ENCODE measurements at regions not wholly inside any gene's neighbourhood (a gene's known extent, or its start where the extent isn't known, plus 50 kb on each side); places are given as distances from the start of the nearest gene placed in this dataset.

GRCh38 chr4:128583753-128584712 is 225.5 kb upstream of the JADE1 start:
- ATAC-seq (peak; percentile 97 to 99 (median 98)), DNase-seq (peak; percentile 69 to 90)
- no peaks in the 10 kb centered on the region for H3K9me3 ChIP-seq
- H3K4me1 ChIP-seq: peaks cover 14% of the 10 kb centered on the region
- no peak for TF ChIP-seq CTCF (IDR thresholded peaks at IDR 0.05)
- intact Hi-C loops (cut with DNase I): no loop called here
- H3K27me3 ChIP-seq (ENCODE audit: insufficient read depth in 3 of 3, low read length in 2 of 3): no peaks in the 10 kb centered on the region
- H3K4me3 ChIP-seq: no peak overlapping the region
- no peaks in the 10 kb centered on the region for H3K36me3 ChIP-seq (ENCODE audit: insufficient read depth in 1 of 2, low read depth in 1 of 2)
- peak overlapping the region; percentile 82 for H3K27ac ChIP-seq
- 23 to 43% (median 27%) methylated on average over 7 of the region's 7 CpGs for WGBS, 3 donors

- no peak for DNase-seq
- ATAC-seq: no peak
- Histone ChIP-seq H3K4me1 (peaks cover 14% of the 10 kb centered on the region), H3K27ac (no peak overlapping the region), H3K36me3 (ENCODE audit: insufficient read depth in 1 of 2, low read depth in 1 of 2) (no peaks in the 10 kb centered on the region), H3K27me3 (ENCODE audit: insufficient read depth in 3 of 3, low read length in 2 of 3) (no peaks in the 10 kb centered on the region), H3K4me3 (no peak overlapping the region), H3K9me3 (no peaks in the 10 kb centered on the region)
- WGBS, 3 donors: 77 to 87% (median 83%) methylated on average over 1 of the region's 1 CpG
- intact Hi-C loops (cut with DNase I): no loop called here
- no peak for TF ChIP-seq CTCF (IDR thresholded peaks at IDR 0.05)
These were observed 227.1 kb upstream of the JADE1 start for GRCh38 chr4:128582427-128582870.

- H3K4me1 ChIP-seq: peaks cover 7% of the 10 kb centered on the region
- H3K27ac ChIP-seq: no peak overlapping the region
- DNase-seq (no peak), ATAC-seq (no peak)
- no peaks in the 10 kb centered on the region for H3K27me3 ChIP-seq (ENCODE audit: insufficient read depth in 3 of 3, low read length in 2 of 3)
- intact Hi-C loops (cut with DNase I): loop anchor here in 1 of 2 donors (10.0 kb wide), 1 partner anchor 285 kb away; no protein-coding TSS in a partner anchor
- H3K9me3 ChIP-seq: no peaks in the 10 kb centered on the region
- 76 to 77% (median 76%) methylated on average over 5 of the region's 5 CpGs for WGBS, 3 donors
- H3K36me3 ChIP-seq (ENCODE audit: insufficient read depth in 1 of 2, low read depth in 1 of 2): no peaks in the 10 kb centered on the region
- TF ChIP-seq CTCF (IDR thresholded peaks at IDR 0.05): no peak
- no peak overlapping the region for H3K4me3 ChIP-seq
These were observed 230.2 kb upstream of the JADE1 start for GRCh38 chr4:128579154-128579853.

GRCh38 chr4:128574706-128575105 is 234.8 kb upstream of the JADE1 start:
- 20 to 37% (median 21%) methylated on average over 3 of the region's 3 CpGs for WGBS, 3 donors

More at GRCh38 chr4:128574706-128575105, 234.8 kb upstream of the JADE1 start:
- Histone ChIP-seq H3K27ac (no peak overlapping the region), H3K9me3 (no peaks in the 10 kb centered on the region), H3K27me3 (ENCODE audit: insufficient read depth in 3 of 3, low read length in 2 of 3) (no peaks in the 10 kb centered on the region), H3K4me1 (peaks cover 28% of the 10 kb centered on the region), H3K36me3 (ENCODE audit: insufficient read depth in 1 of 2, low read depth in 1 of 2) (no peaks in the 10 kb centered on the region), H3K4me3 (no peak overlapping the region)
- intact Hi-C loops (cut with DNase I): loop anchor here in 1 of 2 donors (10.0 kb wide), 1 partner anchor 290 kb away; no protein-coding TSS in a partner anchor
- DNase-seq (peak; percentile 57 to 75), ATAC-seq (peak in 3 of 4 donors; percentile 68 to 73 (median 69))
- peak; percentile 45 for TF ChIP-seq CTCF (IDR thresholded peaks at IDR 0.05)
